D721Med (cell line): ENCODE measurements at regions not wholly inside any gene's neighbourhood (a gene's known extent, or its start where the extent isn't known, plus 50 kb on each side); places are given as distances from the start of the nearest gene placed in this dataset.

ENCODE experiments used
- DNase-seq: peaks from one replicate; pipeline ENCODE4 v3.0.0; 2011; ENCODE audit warnings: low spot score; ENCODE audit not compliant: insufficient read length
- FAIRE-seq: peaks from 2 replicates; lab custom pipeline; 2011; peaks lifted over from hg19 to GRCh38; lab: Jason Lieb, UNC
- CTCF ChIP-seq: IDR thresholded peaks from 2 replicates; pipeline ENCODE4 v1.5.1; 2012; ENCODE audit warnings: mild to moderate bottlenecking, control low read depth; ENCODE audit not compliant: insufficient read depth; ENCODE audit errors: missing control alignments

- FAIRE-seq: no peak
- no peak for TF ChIP-seq CTCF
- no peak for DNase-seq
Measured at GRCh38 chr5:5765066-5765850, 342.8 kb downstream of the ICE1 start.

GRCh38 chr5:5764246-5764645 lies 341.8 kb downstream of the ICE1 start:
- TF ChIP-seq CTCF: no peak
- no peak for FAIRE-seq
- no peak for DNase-seq

GRCh38 chr5:5756762-5757161 lies 334.3 kb downstream of the ICE1 start:
- FAIRE-seq: no peak
- no peak for DNase-seq
- no peak for TF ChIP-seq CTCF

GRCh38 chr5:5755888-5756287 lies 333.4 kb downstream of the ICE1 start:
- FAIRE-seq: no peak
- no peak for DNase-seq
- TF ChIP-seq CTCF: no peak

- no peak for TF ChIP-seq CTCF
- DNase-seq (no peak), FAIRE-seq (no peak)
Measured at GRCh38 chr5:5752844-5753243, 330.4 kb downstream of the ICE1 start.

- TF ChIP-seq CTCF: no peak
- no peak for FAIRE-seq
Measured at GRCh38 chr5:5751987-5752386, 329.5 kb downstream of the ICE1 start.

GRCh38 chr5:5751498-5751897 lies 329.0 kb downstream of the ICE1 start:
- DNase-seq (no peak), FAIRE-seq (no peak)
- no peak for TF ChIP-seq CTCF

More at GRCh38 chr5:5751987-5752386, 329.5 kb downstream of the ICE1 start:
- no peak for DNase-seq
